ENCODE measurements at regions not wholly inside any gene's neighbourhood (a gene's known extent, or its start where the extent isn't known, plus 50 kb on each side); places are given as distances from the start of the nearest gene placed in this dataset.

GRCh38 chr12:90770861-90771260 is 184.1 kb downstream of the CCER1 start:
- Histone ChIP-seq H3K27ac (no peak overlapping the region), H3K36me3 (no peaks in the 10 kb centered on the region), H3K4me1 (no peaks in the 10 kb centered on the region), H3K27me3 (no peaks in the 10 kb centered on the region), H3K9me3 (no peaks in the 10 kb centered on the region), H3K4me3 (no peak overlapping the region)
- DNase-seq, result no peak
- no peak for TF ChIP-seq CTCF (IDR thresholded peaks at IDR 0.05)
- no peak for TF ChIP-seq EP300 (IDR thresholded peaks at IDR 0.05)
- no peak for TF ChIP-seq POLR2AphosphoS5 (IDR thresholded peaks at IDR 0.05)
- TF ChIP-seq POLR2A (IDR thresholded peaks at IDR 0.05), result no peak
- 69 to 70% methylated on average over 1 of the region's 1 CpG for WGBS, 2 donors
- intact Hi-C loops (cut with DNase I), result no loop called here

- DNase-seq, result no peak
- no peak overlapping the region for H3K4me3 ChIP-seq
- no peak overlapping the region for H3K27ac ChIP-seq
- H3K9me3 ChIP-seq, result no peaks in the 10 kb centered on the region
- 73 to 76% methylated on average over 1 of the region's 1 CpG for WGBS, 2 donors
- TF ChIP-seq POLR2A (IDR thresholded peaks at IDR 0.05) (no peak), POLR2AphosphoS5 (IDR thresholded peaks at IDR 0.05) (no peak), EP300 (IDR thresholded peaks at IDR 0.05) (no peak), CTCF (IDR thresholded peaks at IDR 0.05) (no peak)
- H3K4me1 ChIP-seq, result no peaks in the 10 kb centered on the region
- intact Hi-C loops (cut with DNase I), result no loop called here
- no peaks in the 10 kb centered on the region for H3K27me3 ChIP-seq
- no peaks in the 10 kb centered on the region for H3K36me3 ChIP-seq
Measured at GRCh38 chr12:90757957-90758356, 197.0 kb downstream of the CCER1 start.

- no peaks in the 10 kb centered on the region for H3K36me3 ChIP-seq
- no peak overlapping the region for H3K4me3 ChIP-seq
- no peaks in the 10 kb centered on the region for H3K9me3 ChIP-seq
- H3K4me1 ChIP-seq, result no peaks in the 10 kb centered on the region
- no peaks in the 10 kb centered on the region for H3K27me3 ChIP-seq
- intact Hi-C loops (cut with DNase I), result no loop called here
- no peak for TF ChIP-seq POLR2AphosphoS5 (IDR thresholded peaks at IDR 0.05)
- no peak for TF ChIP-seq EP300 (IDR thresholded peaks at IDR 0.05)
- no peak for TF ChIP-seq POLR2A (IDR thresholded peaks at IDR 0.05)
- no peak for TF ChIP-seq CTCF (IDR thresholded peaks at IDR 0.05)
- no peak overlapping the region for H3K27ac ChIP-seq
- 51 to 70% methylated on average over 1 of the region's 1 CpG for WGBS, 2 donors
- DNase-seq, result no peak
Measured at GRCh38 chr12:90745211-90745610, 209.8 kb downstream of the CCER1 start.

GRCh38 chr12:90741611-90742010 is 213.4 kb downstream of the CCER1 start:
- H3K27ac ChIP-seq, result no peak overlapping the region
- 66 to 87% methylated on average over 4 of the region's 4 CpGs for WGBS, 2 donors
- no peaks in the 10 kb centered on the region for H3K4me1 ChIP-seq
- intact Hi-C loops (cut with DNase I), result no loop called here
- no peaks in the 10 kb centered on the region for H3K36me3 ChIP-seq
- H3K4me3 ChIP-seq, result no peak overlapping the region
- no peaks in the 10 kb centered on the region for H3K27me3 ChIP-seq
- no peak for DNase-seq
- no peaks in the 10 kb centered on the region for H3K9me3 ChIP-seq
- no peak for TF ChIP-seq CTCF (IDR thresholded peaks at IDR 0.05)
- no peak for TF ChIP-seq POLR2AphosphoS5 (IDR thresholded peaks at IDR 0.05)
- TF ChIP-seq POLR2A (IDR thresholded peaks at IDR 0.05), result no peak
- no peak for TF ChIP-seq EP300 (IDR thresholded peaks at IDR 0.05)

GRCh38 chr12:90729736-90730135 is 225.2 kb downstream of the CCER1 start:
- H3K4me3 ChIP-seq, result no peak overlapping the region
- no peaks in the 10 kb centered on the region for H3K36me3 ChIP-seq
- no peaks in the 10 kb centered on the region for H3K9me3 ChIP-seq
- H3K4me1 ChIP-seq, result peaks cover 0 to 4% (median 0%) of the 10 kb centered on the region in 4 donors
- TF ChIP-seq POLR2A (IDR thresholded peaks at IDR 0.05), result no peak
- no peak for TF ChIP-seq CTCF (IDR thresholded peaks at IDR 0.05)
- no peak for TF ChIP-seq POLR2AphosphoS5 (IDR thresholded peaks at IDR 0.05)
- no peak for TF ChIP-seq EP300 (IDR thresholded peaks at IDR 0.05)
- H3K27me3 ChIP-seq, result no peaks in the 10 kb centered on the region
- no peak overlapping the region for H3K27ac ChIP-seq
- DNase-seq, result no peak
- 76 to 86% methylated on average over 4 of the region's 4 CpGs for WGBS, 2 donors
- intact Hi-C loops (cut with DNase I), result no loop called here

All from sigmoid colon (tissue), 6 donors.